Liver (tissue), 8 donors: ENCODE measurements at regions not wholly inside any gene's neighbourhood (a gene's known extent, or its start where the extent isn't known, plus 50 kb on each side); places are given as distances from the start of the nearest gene placed in this dataset.

Experiments
- DNase-seq: peaks from one replicate; pipeline ENCODE4 v3.0.0-alpha.2; 2017; ENCODE audit warnings: low spot score
- H3K27ac ChIP-seq, 2 donors: one replicate each; pipeline ENCODE4 v1.7.0; 2013; ENCODE audit warnings: inconsistent platforms in 2 of 2, low read length in 2 of 2, control low read depth in 1 of 2, low read depth in 1 of 2, mild to moderate bottlenecking in 1 of 2
- H3K27me3 ChIP-seq, 4 donors: one replicate each; pipeline versions ENCODE4 v1.6.1 to v1.7.0; 2013; ENCODE audit warnings: low read length in 3 of 4, inconsistent platforms in 1 of 4, mild to moderate bottlenecking in 1 of 4, moderate library complexity in 1 of 4; ENCODE audit not compliant: control insufficient read depth in 4 of 4, insufficient read depth in 4 of 4
- H3K36me3 ChIP-seq, 4 donors: one replicate each; pipeline versions ENCODE4 v1.6.1 to v1.7.0; 2013; ENCODE audit warnings: low read length in 3 of 4, mild to moderate bottlenecking in 3 of 4, low read depth in 1 of 4, moderate library complexity in 1 of 4; ENCODE audit not compliant: control insufficient read depth in 4 of 4, insufficient read depth in 3 of 4
- H3K4me1 ChIP-seq, 4 donors: one replicate each; pipeline versions ENCODE4 v1.6.1 to v1.7.0; 2013; ENCODE audit warnings: low read length in 3 of 4, mild to moderate bottlenecking in 3 of 4, moderate library complexity in 1 of 4; ENCODE audit not compliant: control insufficient read depth in 4 of 4, insufficient read depth in 4 of 4
- H3K4me3 ChIP-seq, 3 donors: one replicate each; pipeline versions ENCODE4 v1.6.1 to v1.7.0; 2013; ENCODE audit warnings: low read length in 3 of 3, control low read depth in 1 of 3, low read depth in 1 of 3, mild to moderate bottlenecking in 1 of 3
- H3K9ac ChIP-seq, 2 donors: one replicate each; pipeline ENCODE4 v1.7.0; 2013; ENCODE audit warnings: low read length in 2 of 2, mild to moderate bottlenecking in 2 of 2, moderate library complexity in 2 of 2, control low read depth in 1 of 2, low read depth in 1 of 2
- H3K9me3 ChIP-seq, 4 donors: one replicate each; pipeline versions ENCODE4 v1.6.1 to v1.7.0; 2013; ENCODE audit warnings: low read length in 3 of 4; ENCODE audit not compliant: control insufficient read depth in 4 of 4
- ATF3 ChIP-seq: IDR thresholded peaks from 2 replicates; pipeline ENCODE4 v1.6.1; 2016; ENCODE audit warnings: antibody characterized with exemption
- CTCF ChIP-seq: fragments of 150-350 bp; IDR thresholded peaks from 2 replicates; pipeline ENCODE4 v1.5.1; 2017; ENCODE audit warnings: improper control_type of control experiment, low read depth, low read length; ENCODE audit not compliant: missing input control
- EGR1 ChIP-seq, 2 donors: IDR thresholded peaks; 2 replicates each; pipeline ENCODE4 v1.6.1; 2016 to 2018; ENCODE audit warnings: antibody characterized with exemption in 2 of 2, low read depth in 2 of 2
- FOXA1 ChIP-seq: IDR thresholded peaks from 2 replicates; pipeline ENCODE4 v1.6.1; 2016; ENCODE audit warnings: antibody characterized with exemption
- FOXA2 ChIP-seq: IDR thresholded peaks from 2 replicates; pipeline ENCODE4 v1.6.1; 2016; ENCODE audit warnings: antibody characterized with exemption
- GABPA ChIP-seq, 2 donors: IDR thresholded peaks in 1 of 2; conservative IDR thresholded peaks in 1 of 2; 2 replicates each; pipeline ENCODE4 v1.6.1; 2016; ENCODE audit warnings: antibody characterized with exemption in 2 of 2, mild to moderate bottlenecking in 1 of 2, moderate library complexity in 1 of 2
- HNF4A ChIP-seq, 2 donors: conservative IDR thresholded peaks; 2 replicates each; pipeline ENCODE4 v1.6.1; 2016; ENCODE audit warnings: antibody characterized with exemption in 2 of 2, mild to moderate bottlenecking in 2 of 2
- HNF4G ChIP-seq: IDR thresholded peaks from 2 replicates; pipeline ENCODE4 v1.6.1; 2016; ENCODE audit warnings: antibody characterized with exemption
- JUND ChIP-seq, 2 donors: IDR thresholded peaks; 2 replicates each; pipeline ENCODE4 v1.6.1; 2016; ENCODE audit warnings: antibody characterized with exemption in 2 of 2
- MAX ChIP-seq: IDR thresholded peaks from 2 replicates; pipeline ENCODE4 v1.6.1; 2016; ENCODE audit warnings: antibody characterized with exemption
- NR2F2 ChIP-seq: IDR thresholded peaks from 2 replicates; pipeline ENCODE4 v1.6.1; 2016; ENCODE audit warnings: antibody characterized with exemption
- RAD21 ChIP-seq, 2 donors: IDR thresholded peaks; 2 replicates each; pipeline ENCODE4 v1.6.1; 2016; ENCODE audit warnings: antibody characterized with exemption in 2 of 2, mild to moderate bottlenecking in 2 of 2
- REST ChIP-seq: IDR thresholded peaks from 2 replicates; pipeline ENCODE4 v1.6.1; 2016; ENCODE audit warnings: antibody characterized with exemption, mild to moderate bottlenecking
- RXRA ChIP-seq, 2 donors: IDR thresholded peaks; 2 replicates each; pipeline ENCODE4 v1.6.1; 2017 to 2018; ENCODE audit warnings: antibody characterized with exemption in 2 of 2, mild to moderate bottlenecking in 1 of 2
- SP1 ChIP-seq: IDR thresholded peaks from 2 replicates; pipeline ENCODE4 v1.6.1; 2018; ENCODE audit warnings: antibody characterized with exemption, mild to moderate bottlenecking
- TAF1 ChIP-seq: conservative IDR thresholded peaks from 2 replicates; pipeline ENCODE4 v1.6.1; 2016; ENCODE audit warnings: antibody characterized with exemption, mild to moderate bottlenecking
- YY1 ChIP-seq: IDR thresholded peaks from 2 replicates; pipeline ENCODE4 v1.6.1; 2016; ENCODE audit warnings: antibody characterized with exemption, mild to moderate bottlenecking
- ZBTB33 ChIP-seq: IDR thresholded peaks from 2 replicates; pipeline ENCODE4 v1.6.1; 2016; ENCODE audit warnings: antibody characterized with exemption
- WGBS: extraction: QIAGEN DNeasy Blood & Tissue Kit; methylation state at CpG from one replicate; pipeline ENCODE4 v1.1.7; 2013; 5-methylcytosine and 5-hydroxymethylcytosine counted together
- donor health status: healthy.
- donor health status: healthy.
- donor health status: healthy.
- donor health status: healthy.
- donor health status: healthy.

- TF ChIP-seq GABPA (IDR thresholded peaks at IDR 0.05 in 1 of 2, conservative IDR thresholded peaks at IDR 0.05 in 1 of 2) (no peak), JUND (IDR thresholded peaks at IDR 0.05) (no peak), FOXA2 (no peak), TAF1 (no peak), ATF3 (no peak), RXRA (IDR thresholded peaks at IDR 0.05) (no peak), EGR1 (IDR thresholded peaks at IDR 0.05; ENCODE audit: low read depth in 2 of 2) (no peak), HNF4G (no peak), MAX (no peak), REST (no peak), HNF4A (conservative IDR thresholded peaks at IDR 0.05) (no peak), RAD21 (IDR thresholded peaks at IDR 0.05) (no peak), ZBTB33 (no peak), FOXA1 (no peak), SP1 (no peak), NR2F2 (no peak), YY1 (no peak), CTCF (no peak)
- Histone ChIP-seq H3K4me3 (no peak overlapping the region), H3K27ac (no peak overlapping the region), H3K9ac (no peak overlapping the region), H3K36me3 (no peaks in the 10 kb centered on the region), H3K4me1 (no peaks in the 10 kb centered on the region), H3K9me3 (no peaks in the 10 kb centered on the region), H3K27me3 (no peaks in the 10 kb centered on the region)
- 91% methylated on average over 3 of the region's 3 CpGs for WGBS
- DNase-seq, result no peak
Measured at GRCh38 chr7:19463581-19463980, 245.3 kb downstream of the POLR1F start.
